Natural killer cell (primary cell): ENCODE measurements at regions not wholly inside any gene's neighbourhood (a gene's known extent, or its start where the extent isn't known, plus 50 kb on each side); places are given as distances from the start of the nearest gene placed in this dataset.

Source experiments
- ATAC-seq, 3 donors: fragments of 150-1000 bp in 2 of 3; fragments of 200-7000 bp in 1 of 3; cut with Tn5 transposase; 1 replicate in 1 of 3; 2 replicates in 2 of 3; pipeline ENCODE4 v1.10.0; 2021; ENCODE audit warnings: mild to moderate bottlenecking in 2 of 3, moderate library complexity in 2 of 3
- DNase-seq, 2 donors: peaks; one replicate each; pipeline versions ENCODE4 v3.0.0 to v3.0.0-alpha.2; 2013 to 2021; ENCODE audit warnings: mixed read lengths in 1 of 2
- H3K27ac ChIP-seq: one replicate; pipeline ENCODE4 v1.5.1; 2013; ENCODE audit warnings: mild to moderate bottlenecking, low read length
- H3K27me3 ChIP-seq: one replicate; pipeline ENCODE4 v1.6.1; 2013; ENCODE audit warnings: low read length; ENCODE audit not compliant: control insufficient read depth, insufficient read depth
- H3K36me3 ChIP-seq: one replicate; pipeline ENCODE4 v1.6.1; 2013; ENCODE audit warnings: low read length; ENCODE audit not compliant: control insufficient read depth, insufficient read depth
- H3K4me1 ChIP-seq: one replicate; pipeline ENCODE4 v1.6.1; 2013; ENCODE audit warnings: low read length; ENCODE audit not compliant: control insufficient read depth, insufficient read depth
- H3K4me3 ChIP-seq: one replicate; pipeline ENCODE4 v1.5.1; 2013; ENCODE audit warnings: low read length
- H3K9me3 ChIP-seq: one replicate; pipeline ENCODE4 v1.6.1; 2013; ENCODE audit warnings: low read length; ENCODE audit not compliant: control insufficient read depth, insufficient read depth
- H3K27ac Mint-ChIP-seq, 2 donors: one replicate each; pipeline ENCODE4 v1.8.0; 2022; ENCODE audit warnings: mild to moderate bottlenecking in 2 of 2, mixed read lengths in 2 of 2, moderate library complexity in 1 of 2
- H3K27me3 Mint-ChIP-seq, 2 donors: one replicate each; pipeline ENCODE4 v1.8.0; 2022; ENCODE audit warnings: low read depth in 2 of 2, mixed read lengths in 2 of 2
- H3K36me3 Mint-ChIP-seq: one replicate; pipeline ENCODE4 v1.8.0; 2022; ENCODE audit warnings: mixed read lengths
- H3K4me1 Mint-ChIP-seq, 2 donors: one replicate each; pipeline ENCODE4 v1.8.0; 2022; ENCODE audit warnings: mixed read lengths in 2 of 2
- H3K4me3 Mint-ChIP-seq: one replicate; pipeline ENCODE4 v1.8.0; 2022; ENCODE audit warnings: mild to moderate bottlenecking, moderate library complexity, mixed read lengths
- H3K9me3 Mint-ChIP-seq, 2 donors: one replicate each; pipeline ENCODE4 v1.8.0; 2022; ENCODE audit warnings: mixed read lengths in 2 of 2
- CTCF ChIP-seq: fragments of 200-600 bp; IDR thresholded peaks from one replicate; pipeline ENCODE4 v1.8.0; 2022; ENCODE audit warnings: antibody characterized with exemption
- WGBS: methylation state at CpG from one replicate; pipeline ENCODE4 v1.1.7; 2013; ENCODE audit warnings: missing lambda C conversion rate; ENCODE audit not compliant: insufficient coverage; 5-methylcytosine and 5-hydroxymethylcytosine counted together
- intact Hi-C: fragments of 100-400 bp; cut with micrococcal nuclease; formaldehyde crosslinking; loops from one replicate; pipeline ENCODE4 v1.14.2; 2022

DNA sequence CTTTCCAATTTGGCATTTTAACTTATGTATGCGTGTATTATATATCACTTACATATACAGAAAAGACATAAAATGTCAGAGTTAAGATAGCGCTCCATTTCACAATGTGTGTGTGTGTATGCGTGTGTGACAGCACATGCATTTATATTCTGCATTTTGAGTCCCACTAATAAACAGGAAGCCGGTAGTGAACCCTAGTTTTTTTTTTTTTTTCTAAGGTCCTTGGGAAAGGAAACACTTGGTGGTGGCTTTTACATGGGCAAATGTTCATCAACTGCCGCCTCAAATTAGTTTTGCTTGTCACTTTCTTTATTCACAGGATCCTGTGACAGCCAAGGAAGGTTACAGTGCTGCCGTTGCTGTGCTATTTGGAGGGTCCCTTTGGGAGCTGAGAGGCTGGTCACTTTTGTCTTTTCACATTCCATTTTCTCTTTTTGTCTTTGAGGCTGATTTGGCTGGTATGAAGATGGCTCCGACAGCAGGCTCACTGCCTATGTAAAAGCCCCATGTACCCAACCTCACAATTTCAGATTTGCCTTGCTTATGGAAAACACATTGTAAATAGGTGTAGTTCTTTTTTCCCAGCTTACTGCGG is 298.9 kb downstream of the CSNK1G3 start:
- no peaks in the 10 kb centered on the region for H3K27me3 Mint-ChIP-seq
- no peaks in the 10 kb centered on the region for H3K9me3 ChIP-seq
- TF ChIP-seq CTCF: no peak
- no peak for ATAC-seq
- no peaks in the 10 kb centered on the region for H3K36me3 Mint-ChIP-seq
- no peak overlapping the region for H3K4me3 ChIP-seq
- H3K27ac ChIP-seq: no peak overlapping the region
- no peak for DNase-seq
- H3K4me1 Mint-ChIP-seq: no peaks in the 10 kb centered on the region
- H3K4me3 Mint-ChIP-seq: no peak overlapping the region
- H3K9me3 Mint-ChIP-seq: peaks cover 0 to 5% of the 10 kb centered on the region in 2 donors
- WGBS: 43% methylated on average over 5 of the region's 8 CpGs
- H3K4me1 ChIP-seq: no peaks in the 10 kb centered on the region
- no peak overlapping the region for H3K27ac Mint-ChIP-seq
- intact Hi-C loops: no loop called here
- H3K36me3 ChIP-seq: no peaks in the 10 kb centered on the region
- no peaks in the 10 kb centered on the region for H3K27me3 ChIP-seq

- Mint-ChIP-seq H3K9me3 (peaks cover 0 to 2% of the 10 kb centered on the region in 2 donors), H3K27ac (no peak overlapping the region), H3K27me3 (no peaks in the 10 kb centered on the region), H3K4me1 (no peaks in the 10 kb centered on the region), H3K36me3 (no peaks in the 10 kb centered on the region), H3K4me3 (no peak overlapping the region)
- H3K27ac ChIP-seq: no peak overlapping the region
- H3K9me3 ChIP-seq: no peaks in the 10 kb centered on the region
- no peaks in the 10 kb centered on the region for H3K4me1 ChIP-seq
- TF ChIP-seq CTCF: no peak
- intact Hi-C loops: no loop called here
- H3K4me3 ChIP-seq: no peak overlapping the region
- DNase-seq (no peak), ATAC-seq (no peak)
- H3K27me3 ChIP-seq: no peaks in the 10 kb centered on the region
- 79% methylated on average over 4 of the region's 4 CpGs for WGBS
- H3K36me3 ChIP-seq: no peaks in the 10 kb centered on the region
These were observed 298.3 kb downstream of the CSNK1G3 start for GRCh38 chr5:123810253-123810652.

DNA sequence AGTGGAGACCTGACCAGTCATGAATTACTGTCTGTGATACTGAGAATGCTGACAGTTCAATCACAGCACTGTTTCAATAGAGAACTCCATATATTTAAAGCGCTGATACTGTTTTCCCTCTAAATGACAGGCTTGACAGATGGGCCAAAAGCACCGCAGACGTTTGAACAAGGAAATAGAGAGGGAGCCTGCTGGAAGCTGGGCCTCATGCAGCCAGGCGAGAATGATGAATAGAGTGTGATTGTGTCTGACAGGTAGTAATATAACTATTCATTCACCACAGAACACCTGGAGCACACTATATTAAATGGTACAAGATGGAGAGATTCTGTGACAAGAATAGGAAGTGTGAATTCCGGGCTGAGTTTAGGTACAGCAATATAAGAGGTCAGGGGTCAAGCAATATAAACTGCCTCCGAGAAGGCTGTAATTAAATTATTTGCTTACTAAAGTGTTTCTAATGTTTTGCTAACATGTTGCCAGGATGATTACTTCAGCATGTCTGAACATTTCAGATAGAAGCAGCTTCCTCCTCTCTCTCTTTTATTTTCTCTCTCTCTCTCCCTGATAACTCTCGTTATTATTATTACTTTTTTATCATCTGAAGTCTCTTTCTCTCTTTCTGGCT is 297.7 kb downstream of the CSNK1G3 start:
- no peaks in the 10 kb centered on the region for H3K9me3 ChIP-seq
- intact Hi-C loops: no loop called here
- no peak overlapping the region for H3K4me3 ChIP-seq
- no peak for ATAC-seq
- Mint-ChIP-seq H3K27me3 (no peaks in the 10 kb centered on the region), H3K27ac (no peak overlapping the region), H3K9me3 (no peaks in the 10 kb centered on the region), H3K36me3 (no peaks in the 10 kb centered on the region), H3K4me3 (no peak overlapping the region), H3K4me1 (no peaks in the 10 kb centered on the region)
- no peaks in the 10 kb centered on the region for H3K36me3 ChIP-seq
- no peak for TF ChIP-seq CTCF
- no peak for DNase-seq
- WGBS: 43% methylated on average over 6 of the region's 7 CpGs
- no peaks in the 10 kb centered on the region for H3K27me3 ChIP-seq
- no peaks in the 10 kb centered on the region for H3K4me1 ChIP-seq
- H3K27ac ChIP-seq: no peak overlapping the region
